Aorta (tissue), 5 donors: ENCODE measurements at regions not wholly inside any gene's neighbourhood (a gene's known extent, or its start where the extent isn't known, plus 50 kb on each side); places are given as distances from the start of the nearest gene placed in this dataset.

Source experiments
- ATAC-seq: fragments of 200-7000 bp; cut with Tn5 transposase; one replicate; pipeline ENCODE4 v1.9.1; 2022; ENCODE audit warnings: moderate library complexity; ENCODE audit not compliant: low FRiP score
- DNase-seq, 2 donors: peaks; one replicate each; pipeline ENCODE4 v3.0.0-alpha.2; 2020
- H3K27ac ChIP-seq, 2 donors: one replicate each; pipeline ENCODE4 v1.5.1; 2013; ENCODE audit warnings: low read length in 2 of 2, mild to moderate bottlenecking in 2 of 2, moderate library complexity in 2 of 2, control low read depth in 1 of 2, inconsistent platforms in 1 of 2, low read depth in 1 of 2
- H3K27me3 ChIP-seq, 2 donors: one replicate each; pipeline ENCODE4 v1.6.1; 2013; ENCODE audit warnings: control low read depth in 1 of 2, low read length in 1 of 2, mild to moderate bottlenecking in 1 of 2, moderate library complexity in 1 of 2; ENCODE audit not compliant: insufficient read depth in 2 of 2, control insufficient read depth in 1 of 2
- H3K36me3 ChIP-seq, 2 donors: one replicate each; pipeline ENCODE4 v1.6.1; 2013; ENCODE audit warnings: control low read depth in 1 of 2, low read length in 1 of 2, mild to moderate bottlenecking in 1 of 2; ENCODE audit not compliant: insufficient read depth in 2 of 2, control insufficient read depth in 1 of 2
- H3K4me1 ChIP-seq, 2 donors: one replicate each; pipeline ENCODE4 v1.6.1; 2013; ENCODE audit warnings: low read length in 2 of 2, control low read depth in 1 of 2, mild to moderate bottlenecking in 1 of 2, moderate library complexity in 1 of 2; ENCODE audit not compliant: insufficient read depth in 2 of 2, control insufficient read depth in 1 of 2
- H3K4me3 ChIP-seq, 2 donors: one replicate each; pipeline ENCODE4 v1.5.1; 2013; ENCODE audit warnings: low read length in 2 of 2, control low read depth in 1 of 2, mild to moderate bottlenecking in 1 of 2
- H3K9me3 ChIP-seq: one replicate; pipeline ENCODE4 v1.6.1; 2013; ENCODE audit warnings: mild to moderate bottlenecking, low read length; ENCODE audit not compliant: control insufficient read depth
- WGBS, 2 donors: extraction: QIAGEN DNeasy Blood & Tissue Kit; methylation state at CpG; one replicate each; pipeline ENCODE4 v1.1.7; 2013; 5-methylcytosine and 5-hydroxymethylcytosine counted together
- intact Hi-C, 2 donors: fragments of 100-400 bp; cut with DNase I; formaldehyde crosslinking; loops; one replicate each; pipeline versions ENCODE4 v1.14.2 to v1.15.0; 2022
- donor health status: healthy with polysubstance abuse.
- donor health status: Bipolar disorder and iron deficiency.
- donor health status: DM: no; HTN: no; CAD: no.
- donor health status: DM: no; HTN: no; CAD: no.
- donor health status: DM: yes; HTN: yes; CAD: no.

- no peak for ATAC-seq
Observed at GRCh38 chr2:5932556-5933469, 240.6 kb downstream of the SOX11 start.

GRCh38 chr2:5933669-5934068 is 241.5 kb downstream of the SOX11 start:
- ATAC-seq = no peak
- intact Hi-C loops = no loop called here
- WGBS, 2 donors = 81% methylated on average over 4 of the region's 4 CpGs
- DNase-seq = no peak
- H3K36me3 ChIP-seq = no peaks in the 10 kb centered on the region
- H3K4me3 ChIP-seq = no peak overlapping the region
- no peaks in the 10 kb centered on the region for H3K27me3 ChIP-seq
- no peaks in the 10 kb centered on the region for H3K9me3 ChIP-seq
- no peaks in the 10 kb centered on the region for H3K4me1 ChIP-seq
- no peak overlapping the region for H3K27ac ChIP-seq

More at GRCh38 chr2:5932556-5933469, 240.6 kb downstream of the SOX11 start:
- H3K36me3 ChIP-seq = no peaks in the 10 kb centered on the region
- no peak overlapping the region for H3K27ac ChIP-seq
- intact Hi-C loops = no loop called here
- no peak overlapping the region for H3K4me3 ChIP-seq
- no peaks in the 10 kb centered on the region for H3K27me3 ChIP-seq
- H3K4me1 ChIP-seq = no peaks in the 10 kb centered on the region
- 19 to 22% methylated on average over 25 of the region's 25 CpGs for WGBS, 2 donors
- H3K9me3 ChIP-seq = no peaks in the 10 kb centered on the region
- DNase-seq = no peak

- intact Hi-C loops = no loop called here
- H3K27me3 ChIP-seq = no peaks in the 10 kb centered on the region
- no peaks in the 10 kb centered on the region for H3K36me3 ChIP-seq
- WGBS, 2 donors = 85 to 89% methylated on average over 4 of the region's 4 CpGs
- no peak overlapping the region for H3K27ac ChIP-seq
- DNase-seq = no peak
- no peak overlapping the region for H3K4me3 ChIP-seq
- H3K9me3 ChIP-seq = no peaks in the 10 kb centered on the region
- ATAC-seq = no peak
- H3K4me1 ChIP-seq = no peaks in the 10 kb centered on the region
Observed at GRCh38 chr2:5937321-5937720, 245.1 kb downstream of the SOX11 start.

GRCh38 chr2:5937851-5938565 is 245.8 kb downstream of the SOX11 start:
- no peak for ATAC-seq
- no peaks in the 10 kb centered on the region for H3K27me3 ChIP-seq
- no peaks in the 10 kb centered on the region for H3K36me3 ChIP-seq
- no peak overlapping the region for H3K4me3 ChIP-seq
- intact Hi-C loops = no loop called here
- DNase-seq = no peak
- no peak overlapping the region for H3K27ac ChIP-seq
- WGBS, 2 donors = 68 to 74% methylated on average over 12 of the region's 12 CpGs
- no peaks in the 10 kb centered on the region for H3K4me1 ChIP-seq
- no peaks in the 10 kb centered on the region for H3K9me3 ChIP-seq

GRCh38 chr2:5938566-5938896 is 246.3 kb downstream of the SOX11 start:
- no peaks in the 10 kb centered on the region for H3K27me3 ChIP-seq
- intact Hi-C loops = no loop called here
- no peak for ATAC-seq
- H3K4me1 ChIP-seq = no peaks in the 10 kb centered on the region
- H3K9me3 ChIP-seq = no peaks in the 10 kb centered on the region
- no peak overlapping the region for H3K4me3 ChIP-seq
- no peaks in the 10 kb centered on the region for H3K36me3 ChIP-seq
- no peak overlapping the region for H3K27ac ChIP-seq
- DNase-seq = no peak
- 23 to 29% methylated on average over 10 of the region's 10 CpGs for WGBS, 2 donors

GRCh38 chr2:5939553-5939952 is 247.4 kb downstream of the SOX11 start:
- intact Hi-C loops = no loop called here
- 95 to 98% methylated on average over 4 of the region's 4 CpGs for WGBS, 2 donors
- no peaks in the 10 kb centered on the region for H3K9me3 ChIP-seq
- no peaks in the 10 kb centered on the region for H3K27me3 ChIP-seq
- no peaks in the 10 kb centered on the region for H3K36me3 ChIP-seq
- H3K4me1 ChIP-seq = no peaks in the 10 kb centered on the region
- no peak overlapping the region for H3K27ac ChIP-seq
- no peak for DNase-seq
- no peak for ATAC-seq
- H3K4me3 ChIP-seq = no peak overlapping the region

- H3K27me3 ChIP-seq = no peaks in the 10 kb centered on the region
- no peak for ATAC-seq
- DNase-seq = no peak
Observed at GRCh38 chr2:5940596-5941535, 248.7 kb downstream of the SOX11 start.

GRCh38 chr2:5942204-5942603 is 250.0 kb downstream of the SOX11 start:
- no peak for ATAC-seq
- no peak for DNase-seq
- 88 to 89% methylated on average over 7 of the region's 7 CpGs for WGBS, 2 donors
- H3K27me3 ChIP-seq = no peaks in the 10 kb centered on the region
- no peak overlapping the region for H3K4me3 ChIP-seq
- no peak overlapping the region for H3K27ac ChIP-seq
- no peaks in the 10 kb centered on the region for H3K4me1 ChIP-seq
- no peaks in the 10 kb centered on the region for H3K9me3 ChIP-seq
- intact Hi-C loops = no loop called here
- no peaks in the 10 kb centered on the region for H3K36me3 ChIP-seq

More at GRCh38 chr2:5940596-5941535, 248.7 kb downstream of the SOX11 start:
- Histone ChIP-seq H3K4me1 (no peaks in the 10 kb centered on the region), H3K9me3 (no peaks in the 10 kb centered on the region), H3K4me3 (no peak overlapping the region), H3K36me3 (no peaks in the 10 kb centered on the region), H3K27ac (no peak overlapping the region)
- 56 to 67% methylated on average over 7 of the region's 7 CpGs for WGBS, 2 donors
- intact Hi-C loops = no loop called here
